ENCODE measurements at regions not wholly inside any gene's neighbourhood (a gene's known extent, or its start where the extent isn't known, plus 50 kb on each side); places are given as distances from the start of the nearest gene placed in this dataset.

DNA sequence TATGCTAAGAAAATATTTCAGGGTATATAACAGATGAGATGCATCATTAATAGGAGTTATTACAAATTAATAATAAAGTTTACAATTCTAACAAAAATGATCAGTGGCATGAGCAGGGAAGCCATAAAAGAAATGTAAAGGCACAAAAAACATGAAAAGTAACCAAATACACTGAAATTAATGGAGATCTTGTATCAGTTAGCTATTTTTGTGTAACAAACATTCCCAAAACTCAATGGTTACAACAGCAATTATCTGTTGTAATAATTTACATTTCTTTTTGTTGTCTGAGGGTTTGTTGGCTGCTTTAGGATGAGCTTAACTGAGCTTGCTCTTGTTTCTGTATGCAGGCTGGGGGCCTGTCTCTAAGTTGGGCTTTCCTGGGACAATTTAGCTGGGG lies 104.3 kb upstream of the AHI1 start:
- Histone ChIP-seq H3K4me3 (ENCODE audit: low read length) (no peak overlapping the region), H3K9ac (ENCODE audit: low read length) (no peak overlapping the region), H3K4me2 (ENCODE audit: low read depth, low read length) (no peak overlapping the region), H3K9me2 (replicated peaks; ENCODE audit: insufficient read depth, low read length) (no peaks in the 10 kb centered on the region), H3F3A (ENCODE audit: insufficient read depth, low read length) (no peaks in the 10 kb centered on the region), H4K20me1 (ENCODE audit: insufficient read depth, low read length) (no peaks in the 10 kb centered on the region), H2AFZ (ENCODE audit: low read length) (no peak overlapping the region), H3K36me3 (replicated peaks; ENCODE audit: insufficient read depth, low read length) (no peaks in the 10 kb centered on the region), H3K9me3 (replicated peaks; ENCODE audit: insufficient read depth, low read length) (no peaks in the 10 kb centered on the region), H3K79me2 (ENCODE audit: low read length) (no peaks in the 10 kb centered on the region), H3K4me1 (ENCODE audit: low read length) (no peaks in the 10 kb centered on the region), H3K27ac (ENCODE audit: low read length) (no peak overlapping the region), H3K27me3 (replicated peaks; ENCODE audit: insufficient read depth, low read length) (no peaks in the 10 kb centered on the region)
- TF ChIP-seq EZH2phosphoT487 (IDR thresholded peaks at IDR 0.05; ENCODE audit: low read length) (no peak), EZH2 (optimal IDR thresholded peaks at IDR 0.05; ENCODE audit: low read depth, low read length) (no peak), CTCF (IDR thresholded peaks at IDR 0.05; ENCODE audit: low read length) (no peak)
- no peak for DNase-seq

DNA sequence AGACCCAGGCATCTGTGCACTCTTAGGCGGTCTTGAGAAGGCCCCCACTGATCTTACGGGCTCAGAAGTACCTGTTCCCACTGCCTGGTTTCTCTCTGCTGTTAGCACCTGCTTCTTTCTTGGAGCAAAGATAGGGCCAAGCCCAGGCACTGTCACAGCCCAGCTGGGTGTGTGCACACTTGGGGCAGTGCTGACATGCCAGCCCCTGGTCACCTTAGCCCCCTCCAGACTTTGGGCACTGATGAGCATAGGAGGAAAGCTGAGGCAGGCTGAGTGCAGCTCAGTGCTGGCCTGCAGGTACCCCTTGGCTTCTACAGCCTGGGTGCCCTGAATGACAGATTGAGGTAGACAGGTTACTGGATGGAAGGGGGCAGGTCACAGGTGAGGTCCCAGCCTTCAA lies 105.7 kb upstream of the AHI1 start:
- H3K27ac ChIP-seq (ENCODE audit: low read length) = no peak overlapping the region
- no peaks in the 10 kb centered on the region for H3K36me3 ChIP-seq (replicated peaks; ENCODE audit: insufficient read depth, low read length)
- H4K20me1 ChIP-seq (ENCODE audit: insufficient read depth, low read length) = no peaks in the 10 kb centered on the region
- H3K27me3 ChIP-seq (replicated peaks; ENCODE audit: insufficient read depth, low read length) = no peaks in the 10 kb centered on the region
- no peaks in the 10 kb centered on the region for H3F3A ChIP-seq (ENCODE audit: insufficient read depth, low read length)
- H3K9me3 ChIP-seq (replicated peaks; ENCODE audit: insufficient read depth, low read length) = no peaks in the 10 kb centered on the region
- no peak overlapping the region for H2AFZ ChIP-seq (ENCODE audit: low read length)
- no peak for DNase-seq
- no peak overlapping the region for H3K4me3 ChIP-seq (ENCODE audit: low read length)
- no peaks in the 10 kb centered on the region for H3K4me1 ChIP-seq (ENCODE audit: low read length)
- TF ChIP-seq EZH2phosphoT487 (IDR thresholded peaks at IDR 0.05; ENCODE audit: low read length) (no peak), CTCF (IDR thresholded peaks at IDR 0.05; ENCODE audit: low read length) (no peak)
- H3K9ac ChIP-seq (ENCODE audit: low read length) = no peak overlapping the region
- no peaks in the 10 kb centered on the region for H3K79me2 ChIP-seq (ENCODE audit: low read length)
- no peaks in the 10 kb centered on the region for H3K9me2 ChIP-seq (replicated peaks; ENCODE audit: insufficient read depth, low read length)
- no peak overlapping the region for H3K4me2 ChIP-seq (ENCODE audit: low read depth, low read length)

- no peak for TF ChIP-seq EZH2 (optimal IDR thresholded peaks at IDR 0.05; ENCODE audit: low read depth, low read length)
- TF ChIP-seq CTCF (IDR thresholded peaks at IDR 0.05; ENCODE audit: low read length) = no peak
- TF ChIP-seq EZH2phosphoT487 (IDR thresholded peaks at IDR 0.05; ENCODE audit: low read length) = no peak
- Histone ChIP-seq H2AFZ (ENCODE audit: low read length) (no peak overlapping the region), H3K27me3 (replicated peaks; ENCODE audit: insufficient read depth, low read length) (no peaks in the 10 kb centered on the region), H3K9ac (ENCODE audit: low read length) (no peak overlapping the region), H3K79me2 (ENCODE audit: low read length) (no peaks in the 10 kb centered on the region), H3K4me2 (ENCODE audit: low read depth, low read length) (no peak overlapping the region), H3K27ac (ENCODE audit: low read length) (no peak overlapping the region), H3K9me2 (replicated peaks; ENCODE audit: insufficient read depth, low read length) (no peaks in the 10 kb centered on the region), H3K36me3 (replicated peaks; ENCODE audit: insufficient read depth, low read length) (no peaks in the 10 kb centered on the region), H3F3A (ENCODE audit: insufficient read depth, low read length) (no peaks in the 10 kb centered on the region), H4K20me1 (ENCODE audit: insufficient read depth, low read length) (no peaks in the 10 kb centered on the region), H3K9me3 (replicated peaks; ENCODE audit: insufficient read depth, low read length) (no peaks in the 10 kb centered on the region), H3K4me3 (ENCODE audit: low read length) (no peak overlapping the region), H3K4me1 (ENCODE audit: low read length) (no peaks in the 10 kb centered on the region)
- no peak for DNase-seq
These were observed 106.7 kb upstream of the AHI1 start for GRCh38 chr6:135604035-135604860.
